Activated T-cell treated with anti-CD3 and anti-CD28 coated beads, Interleukin-2, amount 50 U/mL, for 72 hours (primary cell): ENCODE measurements at regions not wholly inside any gene's neighbourhood (a gene's known extent, or its start where the extent isn't known, plus 50 kb on each side); places are given as distances from the start of the nearest gene placed in this dataset.
"Not testable (repeated sequence)": the region's sequence is repeated elsewhere in the genome, so short reads cannot be mapped to it uniquely, and the experiment has no call there.

Experiments used
- ATAC-seq, 2 donors: fragments of 150-1000 bp; cut with Tn5 transposase; replicated peaks in 1 of 2; 2 replicates each; pipeline ENCODE4 v1.10.0; 2021; ENCODE audit warnings: moderate library complexity in 2 of 2, mild to moderate bottlenecking in 1 of 2
- DNase-seq, 2 donors: peaks; one replicate each; pipeline ENCODE4 v3.0.0; 2021 to 2022; ENCODE audit warnings: mixed read lengths in 1 of 2
- H3K27ac Mint-ChIP-seq: one replicate; pipeline ENCODE4 v1.8.0; 2022; ENCODE audit warnings: mild to moderate bottlenecking, moderate library complexity, mixed read lengths
- H3K27me3 Mint-ChIP-seq: one replicate; pipeline ENCODE4 v1.8.0; 2022; ENCODE audit warnings: low read depth, mixed read lengths
- H3K36me3 Mint-ChIP-seq, 2 donors: one replicate each; pipeline ENCODE4 v1.8.0; 2022; ENCODE audit warnings: mixed read lengths in 2 of 2, mild to moderate bottlenecking in 1 of 2; ENCODE audit not compliant: insufficient read depth in 2 of 2
- H3K4me1 Mint-ChIP-seq: one replicate; pipeline ENCODE4 v1.8.0; 2022; ENCODE audit warnings: low read depth, mixed read lengths
- H3K4me3 Mint-ChIP-seq, 2 donors: one replicate each; pipeline ENCODE4 v1.8.0; 2022; ENCODE audit warnings: mild to moderate bottlenecking in 2 of 2, mixed read lengths in 2 of 2, moderate library complexity in 2 of 2
- H3K9me3 Mint-ChIP-seq, 2 donors: one replicate each; pipeline ENCODE4 v1.8.0; 2022; ENCODE audit warnings: mixed read lengths in 2 of 2

GRCh38 chr7:26948617-26949118 is 84.3 kb upstream of the SKAP2 start:
- H3K36me3 Mint-ChIP-seq, result no peaks in the 10 kb centered on the region
- H3K9me3 Mint-ChIP-seq, result no peaks in the 10 kb centered on the region
- H3K27ac Mint-ChIP-seq, result no peak overlapping the region
- H3K4me3 Mint-ChIP-seq, result no peak overlapping the region
- peaks cover 13% of the 10 kb centered on the region for H3K27me3 Mint-ChIP-seq
- H3K4me1 Mint-ChIP-seq, result no peaks in the 10 kb centered on the region
- DNase-seq (no peak), ATAC-seq (no peak)

- Mint-ChIP-seq H3K9me3 (no peaks in the 10 kb centered on the region), H3K36me3 (no peaks in the 10 kb centered on the region), H3K4me3 (no peak overlapping the region), H3K27me3 (peaks cover 21% of the 10 kb centered on the region), H3K27ac (no peak overlapping the region), H3K4me1 (no peaks in the 10 kb centered on the region)
- ATAC-seq (no peak), DNase-seq (no peak)
Measured at GRCh38 chr7:26944501-26945358, 80.3 kb upstream of the SKAP2 start.

- peaks cover 14% of the 10 kb centered on the region for H3K27me3 Mint-ChIP-seq
- no peaks in the 10 kb centered on the region for H3K36me3 Mint-ChIP-seq
- H3K9me3 Mint-ChIP-seq, result peaks cover 1 to 3% of the 10 kb centered on the region in 2 donors
- H3K27ac Mint-ChIP-seq, result no peak overlapping the region
- no peak for ATAC-seq
- no peak for DNase-seq
- H3K4me1 Mint-ChIP-seq, result no peaks in the 10 kb centered on the region
- H3K4me3 Mint-ChIP-seq, result no peak overlapping the region
Measured at GRCh38 chr7:26937939-26938623, 73.7 kb upstream of the SKAP2 start.

GRCh38 chr7:26937306-26937705 is 72.9 kb upstream of the SKAP2 start:
- Mint-ChIP-seq H3K4me1 (no peaks in the 10 kb centered on the region), H3K27ac (no peak overlapping the region), H3K4me3 (no peak overlapping the region), H3K27me3 (peaks cover 8% of the 10 kb centered on the region), H3K36me3 (no peaks in the 10 kb centered on the region), H3K9me3 (peaks cover 1 to 3% of the 10 kb centered on the region in 2 donors)
- no peak for DNase-seq
- ATAC-seq, result no peak

DNA sequence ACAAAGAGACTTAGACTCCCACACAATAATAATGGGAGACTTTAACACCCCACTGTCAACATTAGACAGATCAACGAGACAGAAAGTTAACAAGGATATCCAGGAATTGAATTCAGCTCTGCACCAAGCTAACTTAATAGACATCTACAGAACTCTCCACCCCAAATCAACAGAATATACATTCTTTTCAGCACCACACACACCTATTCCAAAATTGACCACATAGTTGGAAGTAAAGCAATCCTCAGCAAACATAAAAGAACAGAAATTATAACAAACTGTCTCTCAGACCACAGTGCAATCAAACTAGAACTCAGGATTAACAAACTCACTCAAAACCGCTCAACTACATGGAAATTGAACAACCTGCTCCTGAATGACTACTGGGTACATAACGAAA is 68.2 kb upstream of the SKAP2 start:
- not testable (repeated sequence) for DNase-seq, H3K4me3 Mint-ChIP-seq, H3K36me3 Mint-ChIP-seq, H3K27me3 Mint-ChIP-seq, H3K9me3 Mint-ChIP-seq, H3K27ac Mint-ChIP-seq, ATAC-seq, H3K4me1 Mint-ChIP-seq

- ATAC-seq, result no peak
Measured at GRCh38 chr7:26930845-26931244, 66.5 kb upstream of the SKAP2 start.

DNA sequence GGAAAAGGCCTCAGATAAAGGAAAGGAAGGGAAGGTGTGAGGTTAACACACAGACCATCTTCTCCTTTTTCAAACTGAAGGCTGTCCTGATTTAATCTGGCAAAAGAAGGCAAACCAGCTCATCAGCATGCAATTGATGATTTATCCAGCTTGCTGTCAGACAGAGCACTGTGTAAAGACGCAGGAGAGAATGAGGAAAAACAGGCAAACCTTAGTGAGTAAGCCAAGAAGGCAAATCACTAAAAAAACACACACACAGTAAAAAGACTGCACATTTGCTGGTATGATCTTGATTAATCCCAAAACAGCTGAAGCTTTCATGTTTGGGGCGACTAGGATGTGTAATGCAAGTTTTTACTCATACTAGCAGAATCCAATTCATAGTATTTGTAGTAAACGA is 65.8 kb upstream of the SKAP2 start:
- ATAC-seq, result no peak
- no peak overlapping the region for H3K27ac Mint-ChIP-seq
- H3K4me3 Mint-ChIP-seq, result no peak overlapping the region
- H3K9me3 Mint-ChIP-seq, result peaks cover 0 to 1% of the 10 kb centered on the region in 2 donors
- DNase-seq, result no peak
- no peaks in the 10 kb centered on the region for H3K4me1 Mint-ChIP-seq
- H3K36me3 Mint-ChIP-seq, result no peaks in the 10 kb centered on the region
- no peaks in the 10 kb centered on the region for H3K27me3 Mint-ChIP-seq

More at GRCh38 chr7:26930845-26931244, 66.5 kb upstream of the SKAP2 start:
- Mint-ChIP-seq H3K27ac (no peak overlapping the region), H3K27me3 (no peaks in the 10 kb centered on the region), H3K36me3 (no peaks in the 10 kb centered on the region), H3K4me1 (no peaks in the 10 kb centered on the region), H3K4me3 (no peak overlapping the region), H3K9me3 (peaks cover 1 to 3% of the 10 kb centered on the region in 2 donors)
- no peak for DNase-seq

DNA sequence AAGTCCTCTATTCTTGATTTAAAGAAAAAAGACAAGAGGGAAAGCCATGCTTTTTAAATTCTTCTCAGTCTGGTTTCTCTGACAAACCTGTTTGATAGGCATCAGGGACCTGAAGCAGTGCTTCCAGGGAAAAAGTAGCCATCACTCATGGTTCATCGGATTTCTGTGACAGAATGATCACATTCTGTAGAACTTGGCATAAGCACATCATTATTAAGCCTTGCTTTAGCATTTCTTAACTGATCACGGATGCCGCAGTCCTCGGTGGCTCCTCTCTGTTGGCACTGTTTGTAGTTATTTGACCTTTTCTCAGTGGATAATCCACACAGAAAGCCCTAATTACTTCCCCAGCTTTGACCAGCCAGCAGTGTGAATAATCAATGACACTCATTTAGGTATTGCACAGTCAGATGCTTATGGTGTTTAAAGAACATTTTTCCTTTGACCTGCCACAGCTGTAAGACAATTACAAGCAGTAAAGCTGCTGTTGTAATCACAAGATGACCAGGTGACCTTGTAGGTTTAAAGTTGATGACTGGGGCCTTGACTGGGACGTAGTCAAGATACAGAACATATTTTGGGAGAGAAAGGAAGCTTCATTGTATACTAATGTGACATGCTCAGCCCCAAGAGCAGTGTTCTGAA is 64.4 kb upstream of the SKAP2 start:
- Mint-ChIP-seq H3K9me3 (peaks cover 0 to 1% of the 10 kb centered on the region in 2 donors), H3K4me1 (no peaks in the 10 kb centered on the region), H3K27me3 (no peaks in the 10 kb centered on the region), H3K36me3 (no peaks in the 10 kb centered on the region), H3K27ac (no peak overlapping the region), H3K4me3 (no peak overlapping the region)
- DNase-seq, result no peak
- no peak for ATAC-seq

DNA sequence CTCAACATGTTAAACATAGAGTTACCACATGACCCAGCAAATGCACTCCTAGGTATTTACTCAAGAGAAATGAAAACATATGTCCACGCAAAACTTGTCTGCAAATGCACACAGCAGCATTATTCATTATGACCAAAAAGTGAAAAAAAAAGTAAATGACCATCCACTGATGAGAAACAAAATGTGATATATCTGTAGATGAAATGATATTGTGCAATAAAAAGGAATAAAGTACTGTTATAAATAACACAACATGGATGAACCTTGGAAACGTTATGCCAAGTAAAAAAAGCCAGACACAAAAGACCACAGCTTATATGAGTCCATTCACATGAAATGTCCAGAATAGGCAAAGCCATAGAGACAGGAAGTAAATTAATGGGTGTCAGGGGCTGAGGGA is 61.4 kb upstream of the SKAP2 start:
- no peak overlapping the region for H3K27ac Mint-ChIP-seq
- DNase-seq (no peak), ATAC-seq (no peak)
- no peaks in the 10 kb centered on the region for H3K9me3 Mint-ChIP-seq
- H3K4me3 Mint-ChIP-seq, result no peak overlapping the region
- H3K4me1 Mint-ChIP-seq, result no peaks in the 10 kb centered on the region
- H3K36me3 Mint-ChIP-seq, result no peaks in the 10 kb centered on the region
- H3K27me3 Mint-ChIP-seq, result no peaks in the 10 kb centered on the region

GRCh38 chr7:26924149-26924767 is 59.9 kb upstream of the SKAP2 start:
- Mint-ChIP-seq H3K27me3 (peaks cover 2% of the 10 kb centered on the region), H3K36me3 (no peaks in the 10 kb centered on the region), H3K4me3 (no peak overlapping the region), H3K9me3 (no peaks in the 10 kb centered on the region), H3K27ac (no peak overlapping the region), H3K4me1 (no peaks in the 10 kb centered on the region)
- ATAC-seq (no peak), DNase-seq (no peak)

- no peak overlapping the region for H3K4me3 Mint-ChIP-seq
- no peak for ATAC-seq
- DNase-seq, result no peak
- peaks cover 8% of the 10 kb centered on the region for H3K27me3 Mint-ChIP-seq
- H3K4me1 Mint-ChIP-seq, result no peaks in the 10 kb centered on the region
- no peaks in the 10 kb centered on the region for H3K36me3 Mint-ChIP-seq
- no peak overlapping the region for H3K27ac Mint-ChIP-seq
- H3K9me3 Mint-ChIP-seq, result no peaks in the 10 kb centered on the region
Measured at GRCh38 chr7:26919906-26920493, 55.6 kb upstream of the SKAP2 start.

DNA sequence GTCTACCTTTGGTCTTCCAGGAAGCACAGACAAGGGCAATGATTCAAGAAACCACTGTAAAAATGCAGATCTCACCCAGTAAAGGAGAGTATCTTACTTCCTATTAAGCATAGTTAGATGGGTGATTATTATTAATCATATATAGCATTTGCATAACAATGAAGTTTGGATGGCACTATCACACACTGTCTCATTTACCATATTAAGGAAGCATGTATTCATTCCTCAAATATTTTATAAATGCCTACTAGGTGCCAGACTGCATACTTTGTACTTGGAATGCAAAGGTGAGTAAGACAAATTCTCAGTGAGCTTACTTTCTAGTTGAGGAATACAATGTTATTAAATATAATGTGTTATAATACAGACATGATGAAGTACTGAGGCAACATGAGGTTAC is 53.9 kb upstream of the SKAP2 start:
- Mint-ChIP-seq H3K4me1 (no peaks in the 10 kb centered on the region), H3K27ac (no peak overlapping the region), H3K36me3 (no peaks in the 10 kb centered on the region), H3K9me3 (no peaks in the 10 kb centered on the region), H3K27me3 (peaks cover 8% of the 10 kb centered on the region), H3K4me3 (no peak overlapping the region)
- DNase-seq (no peak), ATAC-seq (no peak)
